GM06990 (cell line): ENCODE measurements at regions not wholly inside any gene's neighbourhood (a gene's known extent, or its start where the extent isn't known, plus 50 kb on each side); places are given as distances from the start of the nearest gene placed in this dataset.

Source experiments
- DNase-seq: peaks from one replicate; pipeline ENCODE4 v3.0.0-alpha.2; 2011; ENCODE audit not compliant: insufficient read length; ENCODE audit errors: extremely low read depth
- H3K27me3 ChIP-seq: replicated peaks from 2 replicates; pipeline ENCODE4 v1.6.0; 2011; ENCODE audit warnings: low read length; ENCODE audit not compliant: control insufficient read depth, insufficient read depth
- H3K36me3 ChIP-seq: 2 replicates; pipeline ENCODE4 v1.5.1; 2011; ENCODE audit warnings: low read length; ENCODE audit not compliant: control insufficient read depth, insufficient read depth
- H3K4me3 ChIP-seq: replicated peaks from 2 replicates; pipeline ENCODE4 v1.5.1; 2011; ENCODE audit warnings: low read depth, mild to moderate bottlenecking, control low read depth, low read length
- CTCF ChIP-seq: IDR thresholded peaks from 2 replicates; pipeline ENCODE4 v1.5.1; 2011; ENCODE audit warnings: low read length, control low read depth, mild to moderate bottlenecking, inconsistent platforms; ENCODE audit not compliant: insufficient read depth, poor library complexity, severe bottlenecking

DNA sequence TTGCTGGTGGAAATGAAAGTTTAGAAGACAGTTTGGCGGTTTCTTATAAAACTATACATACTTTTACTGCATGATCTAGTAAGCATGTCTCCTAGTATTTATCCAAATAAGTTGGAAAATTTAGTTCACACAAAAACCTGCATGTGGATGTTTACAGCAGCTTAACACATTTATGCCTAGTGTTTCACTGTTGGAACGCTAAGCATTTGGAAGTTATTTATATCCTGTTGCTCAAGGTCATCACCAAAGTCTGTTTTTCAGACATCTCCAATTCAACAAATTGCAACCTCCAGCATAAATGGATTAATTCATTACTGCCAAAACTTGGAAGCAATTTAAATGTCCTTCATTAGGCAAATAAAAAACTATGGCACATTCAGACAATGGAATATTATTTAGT, 461.8 kb downstream of the SUCLA2 start:
- Histone ChIP-seq H3K4me3 (no peak overlapping the region), H3K36me3 (no peaks in the 10 kb centered on the region), H3K27me3 (no peaks in the 10 kb centered on the region)
- no peak for TF ChIP-seq CTCF
- DNase-seq, result no peak

DNA sequence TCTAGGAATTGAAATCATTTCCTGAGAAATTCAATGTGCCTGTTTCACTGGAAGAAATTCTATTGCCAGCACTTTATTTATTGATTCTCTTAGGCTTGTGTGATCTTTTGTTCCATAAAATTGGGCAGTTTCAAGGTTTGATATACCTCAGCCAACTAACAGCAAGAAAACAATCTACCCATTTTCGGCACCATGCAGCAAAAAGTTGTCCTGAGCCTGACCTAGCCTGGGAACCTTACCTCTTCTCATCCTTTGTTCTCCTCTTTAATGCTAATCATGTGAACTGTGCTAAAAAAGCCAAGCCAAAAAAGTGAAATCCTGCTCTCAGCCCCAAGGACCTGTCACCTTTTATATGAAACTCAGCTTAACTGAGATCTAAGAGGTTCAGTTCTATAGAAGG, 477.3 kb downstream of the SUCLA2 start:
- Histone ChIP-seq H3K4me3 (no peak overlapping the region), H3K36me3 (no peaks in the 10 kb centered on the region), H3K27me3 (no peaks in the 10 kb centered on the region)
- TF ChIP-seq CTCF, result no peak
- no peak for DNase-seq

GRCh38 chr13:47521890-47522487, 479.1 kb downstream of the SUCLA2 start:
- H3K27me3 ChIP-seq, result no peaks in the 10 kb centered on the region
- H3K36me3 ChIP-seq, result no peaks in the 10 kb centered on the region
- no peak overlapping the region for H3K4me3 ChIP-seq
- no peak for DNase-seq
- TF ChIP-seq CTCF, result no peak

DNA sequence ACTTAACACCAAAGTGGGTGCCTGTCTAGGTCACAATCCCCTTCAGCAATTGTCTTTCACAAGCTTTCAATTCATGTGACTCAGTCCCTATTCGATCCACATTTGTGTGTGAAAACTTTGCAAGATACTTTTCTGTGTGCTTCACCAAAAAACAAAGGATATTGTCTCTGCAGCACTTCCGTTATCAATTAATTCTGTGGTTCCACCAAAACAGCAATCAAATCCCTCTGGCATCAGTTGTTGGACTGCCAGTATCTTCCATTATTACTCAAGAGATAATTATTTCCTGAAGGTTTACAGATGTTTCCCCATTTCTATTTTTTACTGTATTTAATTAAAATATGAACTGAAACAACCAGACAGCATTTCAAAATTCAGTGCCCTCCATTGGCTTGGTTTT, 481.4 kb downstream of the SUCLA2 start:
- no peak for TF ChIP-seq CTCF
- Histone ChIP-seq H3K27me3 (no peaks in the 10 kb centered on the region), H3K4me3 (no peak overlapping the region), H3K36me3 (no peaks in the 10 kb centered on the region)
- no peak for DNase-seq

DNA sequence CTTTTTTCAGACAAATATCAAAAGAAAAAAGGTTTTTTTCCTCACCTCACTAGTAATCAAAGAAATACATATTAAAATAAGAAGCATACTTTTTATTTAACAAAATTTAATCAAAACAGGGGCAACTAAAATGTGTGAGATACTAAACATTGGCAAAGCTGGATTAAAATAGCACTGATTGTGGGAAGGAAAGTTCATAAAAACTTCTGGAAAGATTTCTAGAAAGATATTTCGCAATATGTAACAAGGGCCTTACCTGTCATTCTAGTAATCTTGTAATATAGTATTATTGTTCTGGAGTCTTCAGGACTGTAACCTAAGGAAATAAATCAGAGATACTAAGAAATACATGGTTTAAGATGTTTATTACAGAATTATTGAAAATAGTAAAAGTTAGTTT, 482.5 kb downstream of the SUCLA2 start:
- Histone ChIP-seq H3K36me3 (no peaks in the 10 kb centered on the region), H3K4me3 (no peak overlapping the region), H3K27me3 (no peaks in the 10 kb centered on the region)
- no peak for TF ChIP-seq CTCF
- DNase-seq, result no peak

DNA sequence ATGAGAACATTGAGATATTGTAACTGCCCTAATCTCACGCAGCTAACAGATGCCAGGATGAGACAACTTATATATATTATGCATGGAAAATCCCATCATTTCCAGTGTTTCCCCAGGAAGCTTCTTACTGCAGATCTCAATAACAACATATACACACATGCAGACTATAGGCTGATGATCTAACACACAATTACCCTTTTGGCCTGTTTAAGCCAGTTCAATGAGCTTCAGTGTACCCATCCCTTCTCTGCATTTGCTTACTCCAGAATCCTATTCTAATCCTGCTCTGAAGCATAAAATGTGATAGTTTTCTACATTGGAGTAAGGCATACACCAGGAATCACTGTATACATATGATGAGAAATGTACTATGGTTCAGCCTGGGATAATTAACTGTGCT, 489.4 kb downstream of the SUCLA2 start:
- Histone ChIP-seq H3K27me3 (no peaks in the 10 kb centered on the region), H3K36me3 (no peaks in the 10 kb centered on the region), H3K4me3 (no peak overlapping the region)
- DNase-seq, result no peak
- no peak for TF ChIP-seq CTCF
